ENCODE measurements at regions not wholly inside any gene's neighbourhood (a gene's known extent, or its start where the extent isn't known, plus 50 kb on each side); places are given as distances from the start of the nearest gene placed in this dataset.

- no peak for DNase-seq
Observed at GRCh38 chr10:54914049-54914448, 113.0 kb upstream of the PCDH15 start.

GRCh38 chr10:54909165-54909564, 108.1 kb upstream of the PCDH15 start:
- no peak for DNase-seq

GRCh38 chr10:54908019-54908418, 107.0 kb upstream of the PCDH15 start:
- no peak for DNase-seq

- DNase-seq = no peak
Observed at GRCh38 chr10:54906940-54907339, 105.9 kb upstream of the PCDH15 start.

GRCh38 chr10:54905578-54906192, 104.7 kb upstream of the PCDH15 start:
- DNase-seq = no peak

- no peak for DNase-seq
Observed at GRCh38 chr10:54904833-54905232, 103.8 kb upstream of the PCDH15 start.

GRCh38 chr10:54903745-54904144, 102.7 kb upstream of the PCDH15 start:
- no peak for DNase-seq

GRCh38 chr10:54900584-54900983, 99.6 kb upstream of the PCDH15 start:
- no peak for DNase-seq

GRCh38 chr10:54880996-54881395, 80.0 kb upstream of the PCDH15 start:
- DNase-seq = no peak

- DNase-seq = no peak
Observed at GRCh38 chr10:54869022-54869421, 68.0 kb upstream of the PCDH15 start.

- no peak for DNase-seq
Observed at GRCh38 chr10:54866666-54867065, 65.6 kb upstream of the PCDH15 start.

- DNase-seq = no peak
Observed at GRCh38 chr10:54854843-54855242, 53.8 kb upstream of the PCDH15 start.

GRCh38 chr10:54854389-54854788, 53.4 kb upstream of the PCDH15 start:
- DNase-seq = no peak

GRCh38 chr10:54853883-54854282, 52.9 kb upstream of the PCDH15 start:
- no peak for DNase-seq
